Body of pancreas (tissue), 4 donors: ENCODE measurements at regions not wholly inside any gene's neighbourhood (a gene's known extent, or its start where the extent isn't known, plus 50 kb on each side); places are given as distances from the start of the nearest gene placed in this dataset.

Experiments
- POLR2A ChIP-seq, 3 donors: fragments of 450-650 bp; IDR thresholded peaks; one replicate each; pipeline ENCODE4 v1.6.1; 2016; ENCODE audit warnings: antibody characterized with exemption in 3 of 3, mild to moderate bottlenecking in 2 of 3
- TF ChIP-seq, protein P1 (sequence below), 7 experiments: fragments of 450-650 bp in 4 of 7; fragments of 200-600 bp in 3 of 7; sonication (generic) in 3 of 7; IDR thresholded peaks; one replicate each; pipeline ENCODE4 v1.5.1; 2016 to 2019; ENCODE audit warnings: antibody characterized with exemption in 7 of 7

DNA sequence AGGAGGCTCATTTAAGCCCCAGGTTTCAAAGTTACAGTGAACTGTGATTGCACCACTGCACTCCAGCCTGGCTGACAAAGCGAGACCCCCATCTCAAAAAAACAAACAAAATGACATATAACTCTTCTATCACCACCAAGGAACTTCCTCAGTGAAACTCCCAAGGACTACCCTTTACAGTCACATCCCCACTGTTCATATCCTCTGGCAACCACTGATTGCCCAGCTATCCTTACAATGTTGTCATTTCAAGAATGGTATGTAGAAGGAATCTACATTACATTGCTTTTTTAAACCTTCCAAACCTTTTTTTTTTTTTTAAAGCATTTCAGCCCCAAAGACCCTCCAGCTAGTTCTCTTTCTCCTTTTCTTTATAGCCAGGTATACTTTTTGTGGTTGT is 123.1 kb upstream of the CARMIL1 start:
- TF ChIP-seq POLR2A (IDR thresholded peaks at IDR 0.05) = no peak
- TF ChIP-seq, protein P1, sequence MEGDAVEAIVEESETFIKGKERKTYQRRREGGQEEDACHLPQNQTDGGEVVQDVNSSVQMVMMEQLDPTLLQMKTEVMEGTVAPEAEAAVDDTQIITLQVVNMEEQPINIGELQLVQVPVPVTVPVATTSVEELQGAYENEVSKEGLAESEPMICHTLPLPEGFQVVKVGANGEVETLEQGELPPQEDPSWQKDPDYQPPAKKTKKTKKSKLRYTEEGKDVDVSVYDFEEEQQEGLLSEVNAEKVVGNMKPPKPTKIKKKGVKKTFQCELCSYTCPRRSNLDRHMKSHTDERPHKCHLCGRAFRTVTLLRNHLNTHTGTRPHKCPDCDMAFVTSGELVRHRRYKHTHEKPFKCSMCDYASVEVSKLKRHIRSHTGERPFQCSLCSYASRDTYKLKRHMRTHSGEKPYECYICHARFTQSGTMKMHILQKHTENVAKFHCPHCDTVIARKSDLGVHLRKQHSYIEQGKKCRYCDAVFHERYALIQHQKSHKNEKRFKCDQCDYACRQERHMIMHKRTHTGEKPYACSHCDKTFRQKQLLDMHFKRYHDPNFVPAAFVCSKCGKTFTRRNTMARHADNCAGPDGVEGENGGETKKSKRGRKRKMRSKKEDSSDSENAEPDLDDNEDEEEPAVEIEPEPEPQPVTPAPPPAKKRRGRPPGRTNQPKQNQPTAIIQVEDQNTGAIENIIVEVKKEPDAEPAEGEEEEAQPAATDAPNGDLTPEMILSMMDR (IDR thresholded peaks at IDR 0.05) = no peak
